IMR-90 (cell line): ENCODE measurements at regions not wholly inside any gene's neighbourhood (a gene's known extent, or its start where the extent isn't known, plus 50 kb on each side); places are given as distances from the start of the nearest gene placed in this dataset.

Experiments
- ATAC-seq: fragments of 200-7000 bp; cut with Tn5 transposase; 2 replicates; pipeline ENCODE4 v1.9.1; 2020; ENCODE audit warnings: low read depth, mild to moderate bottlenecking, moderate library complexity
- BruUV-seq: library from RNA; stranded (reverse); fragments of 400-500 nt; replicated peaks from 2 replicates; lab custom pipeline; 2021; lab: Mats Ljungman, UMichigan
- CTCF ChIA-PET: fragments of 300-600 bp; formaldehyde crosslinking; extraction: SDS; loops from one replicate; lab custom pipeline; 2021; ENCODE audit warnings: antibody characterized with exemption; lab: Yijun Ruan, JAX
- POLR2A ChIA-PET: fragments of 300-600 bp; sonication (Branson Sonifier 250); formaldehyde crosslinking; loops from one replicate; lab custom pipeline; 2022; ENCODE audit warnings: antibody characterized with exemption; ENCODE audit not compliant: unreplicated experiment; lab: Charles Lee
- DNase-seq: peaks from one replicate; pipeline ENCODE4 v3.0.0; 2013
- H2AFZ ChIP-seq: replicated peaks from 2 replicates; pipeline ENCODE3; 2013; ENCODE audit warnings: low read length, mild to moderate bottlenecking; ENCODE audit not compliant: poor library complexity
- H2AK5ac ChIP-seq: 2 replicates; pipeline ENCODE4 v1.6.1; 2013; ENCODE audit warnings: low read depth, low read length, inconsistent platforms
- H2AK9ac ChIP-seq: replicated peaks from 2 replicates; pipeline ENCODE3; 2013; ENCODE audit warnings: mild to moderate bottlenecking, low read depth, low read length, moderate library complexity; ENCODE audit not compliant: poor library complexity
- H2BK120ac ChIP-seq: 2 replicates; pipeline ENCODE4 v1.6.1; 2013; ENCODE audit warnings: low read depth, low read length, inconsistent platforms
- H2BK15ac ChIP-seq: 3 replicates; pipeline ENCODE4 v1.6.1; 2013; ENCODE audit warnings: low read depth, low read length, inconsistent platforms
- H2BK20ac ChIP-seq: 2 replicates; pipeline ENCODE4 v1.6.1; 2013; ENCODE audit warnings: low read depth, mild to moderate bottlenecking, inconsistent platforms, low read length, moderate library complexity
- H2BK5ac ChIP-seq: 2 replicates; pipeline ENCODE4 v1.6.1; 2013; ENCODE audit warnings: mild to moderate bottlenecking, low read depth, low read length, inconsistent platforms; ENCODE audit not compliant: poor library complexity, severe bottlenecking
- H3K14ac ChIP-seq: replicated peaks from 2 replicates; pipeline ENCODE4 v1.6.1; 2013; ENCODE audit warnings: low read depth, low read length, inconsistent platforms
- H3K18ac ChIP-seq: 2 replicates; pipeline ENCODE4 v1.6.1; 2013; ENCODE audit warnings: low read depth, low read length, control low read depth
- H3K23ac ChIP-seq: 2 replicates; pipeline ENCODE4 v1.6.1; 2013; ENCODE audit warnings: low read depth, low read length, inconsistent platforms
- H3K27ac ChIP-seq: 2 replicates; pipeline ENCODE4 v1.5.1; 2013; ENCODE audit warnings: mild to moderate bottlenecking, control low read depth, low read length; ENCODE audit not compliant: insufficient read depth
- H3K27me3 ChIP-seq: 2 replicates; pipeline ENCODE4 v1.6.1; 2013; ENCODE audit warnings: low read length; ENCODE audit not compliant: control insufficient read depth, insufficient read depth
- H3K36me3 ChIP-seq: 2 replicates; pipeline ENCODE4 v1.6.1; 2013; ENCODE audit warnings: low read length, mixed read lengths; ENCODE audit not compliant: control insufficient read depth, insufficient read depth
- H3K4ac ChIP-seq: 2 replicates; pipeline ENCODE4 v1.6.1; 2013; ENCODE audit warnings: low read depth, low read length, inconsistent platforms
- H3K4me1 ChIP-seq: 2 replicates; pipeline ENCODE4 v1.6.1; 2013; ENCODE audit warnings: low read length, mixed read lengths; ENCODE audit not compliant: control insufficient read depth, insufficient read depth
- H3K4me2 ChIP-seq: 2 replicates; pipeline ENCODE4 v1.6.1; 2013; ENCODE audit warnings: low read depth, mild to moderate bottlenecking, control low read depth, low read length, moderate library complexity
- H3K4me3 ChIP-seq: 2 replicates; pipeline ENCODE4 v1.5.1; 2013; ENCODE audit warnings: low read depth, mild to moderate bottlenecking, control low read depth, low read length, moderate library complexity; ENCODE audit not compliant: insufficient read depth
- H3K56ac ChIP-seq: 2 replicates; pipeline ENCODE4 v1.6.1; 2013; ENCODE audit warnings: low read length, inconsistent platforms; ENCODE audit not compliant: insufficient read depth; ENCODE audit errors: extremely low read depth
- H3K79me1 ChIP-seq, 2 experiments: 2 replicates each; pipeline ENCODE4 v1.6.1; 2013; ENCODE audit warnings: low read length in 2 of 2, inconsistent platforms in 1 of 2, low read depth in 1 of 2
- H3K9ac ChIP-seq: 2 replicates; pipeline ENCODE4 v1.6.1; 2013; ENCODE audit warnings: low read depth, low read length, control low read depth
- H3K9me1 ChIP-seq: 2 replicates; pipeline ENCODE4 v1.6.1; 2013; ENCODE audit warnings: low read length, inconsistent platforms; ENCODE audit not compliant: insufficient read depth
- H3K9me3 ChIP-seq: 2 replicates; pipeline ENCODE4 v1.6.1; 2013; ENCODE audit warnings: low read length; ENCODE audit not compliant: control insufficient read depth, insufficient read depth
- H4K20me1 ChIP-seq: 2 replicates; pipeline ENCODE4 v1.6.1; 2013; ENCODE audit warnings: low read length, inconsistent platforms; ENCODE audit not compliant: insufficient read depth
- H4K5ac ChIP-seq: 2 replicates; pipeline ENCODE4 v1.6.1; 2013; ENCODE audit warnings: mild to moderate bottlenecking, low read depth, low read length, control low read depth
- H4K8ac ChIP-seq, 2 experiments: 2 replicates each; pipeline ENCODE4 v1.6.1; 2013; ENCODE audit warnings: low read depth in 2 of 2, low read length in 2 of 2, control low read depth in 1 of 2, inconsistent platforms in 1 of 2
- H4K91ac ChIP-seq: 2 replicates; pipeline ENCODE4 v1.6.1; 2013; ENCODE audit warnings: low read depth, low read length, inconsistent platforms; ENCODE audit not compliant: insufficient read depth
- CEBPB ChIP-seq: IDR thresholded peaks from 2 replicates; pipeline ENCODE4 v1.6.1; 2012; ENCODE audit warnings: low read depth, low read length, improper control_type of control experiment
- CHD1 ChIP-seq: IDR thresholded peaks from 2 replicates; pipeline ENCODE4 v1.6.1; 2012; ENCODE audit warnings: low read depth, low read length, improper control_type of control experiment
- RCOR1 ChIP-seq: IDR thresholded peaks from 2 replicates; pipeline ENCODE4 v1.6.1; 2012; ENCODE audit warnings: mild to moderate bottlenecking, low read length, improper control_type of control experiment; ENCODE audit not compliant: insufficient replicate concordance
- WGBS, 2 experiments: methylation state at CpG; one replicate each; pipeline versions ENCODE4 v1.1.5 to v1.1.7; 2013; ENCODE audit warnings: missing lambda C conversion rate in 2 of 2; ENCODE audit not compliant: insufficient read length in 1 of 2; ENCODE audit errors: extremely low coverage in 2 of 2; 5-methylcytosine and 5-hydroxymethylcytosine counted together
- dilution Hi-C: fragments of 300-500 bp; cut with HindIII; formaldehyde crosslinking; loops from one replicate; pipeline ENCODE4 v1.14.3; 2018; ENCODE audit warnings: low sequenced_read_pairs; ENCODE audit not compliant: unreplicated experiment
- in situ Hi-C: fragments of 300-500 bp; cut with MboI; formaldehyde crosslinking; loops from 3 replicates; pipeline ENCODE4 v1.14.3; 2019; ENCODE audit warnings: low sequenced_read_pairs, inconsistent platforms, mixed read lengths
- intact Hi-C: fragments of 100-400 bp; cut with micrococcal nuclease; formaldehyde crosslinking; loops from 2 replicates; pipeline ENCODE4 v1.10.0; 2022
- TF ChIP-seq, protein P1 (sequence below): fragments of 150-350 bp; IDR thresholded peaks from 2 replicates; pipeline ENCODE4 v1.6.1; 2017; ENCODE audit warnings: mild to moderate bottlenecking, antibody characterized with exemption, low read length, low read depth
- TF ChIP-seq, protein P2 (sequence below): fragments of 150-350 bp; IDR thresholded peaks from 2 replicates; pipeline ENCODE4 v1.6.1; 2016; ENCODE audit warnings: low read depth, mild to moderate bottlenecking, low read length, moderate library complexity, borderline replicate concordance

DNA sequence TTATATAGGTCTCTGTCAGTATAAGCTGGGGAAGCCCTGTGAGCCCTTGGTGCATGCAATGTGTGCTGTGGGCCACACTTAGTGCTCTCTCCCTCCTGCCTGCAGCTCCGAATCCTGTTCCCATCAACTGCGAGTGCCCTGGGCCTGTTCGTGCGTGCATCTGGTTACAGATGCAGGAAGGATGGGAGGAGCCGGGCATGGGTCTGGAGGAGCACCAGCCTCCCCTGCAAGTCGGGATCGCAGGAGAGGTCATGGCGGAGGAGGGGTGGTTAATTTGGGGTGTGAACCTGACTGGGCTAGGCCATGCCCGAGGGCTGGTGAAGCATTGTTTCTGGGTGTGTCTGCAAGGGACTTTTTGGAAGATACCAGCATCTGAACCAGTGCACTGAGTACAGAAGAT, 274.6 kb upstream of the IRX4 start:
- Histone ChIP-seq H3K27me3 (no peaks in the 10 kb centered on the region), H3K4me2 (no peak overlapping the region), H3K4ac (no peak overlapping the region), H3K18ac (no peak overlapping the region), H3K9me1 (no peaks in the 10 kb centered on the region), H3K27ac (no peak overlapping the region), H4K91ac (no peak overlapping the region), H4K8ac (no peak overlapping the region), H3K56ac (no peak overlapping the region), H3K79me1 (no peaks in the 10 kb centered on the region), H2AFZ (no peak overlapping the region), H2AK5ac (no peak overlapping the region), H2BK20ac (no peak overlapping the region), H3K23ac (no peak overlapping the region), H3K9ac (no peak overlapping the region), H2BK120ac (no peak overlapping the region), H4K20me1 (no peaks in the 10 kb centered on the region), H2BK5ac (no peak overlapping the region), H3K9me3 (peaks cover 27% of the 10 kb centered on the region), H3K4me3 (no peak overlapping the region), H4K5ac (no peak overlapping the region), H3K14ac (no peak overlapping the region), H2AK9ac (no peak overlapping the region), H3K4me1 (no peaks in the 10 kb centered on the region), H2BK15ac (no peak overlapping the region), H3K36me3 (no peaks in the 10 kb centered on the region)
- ATAC-seq, result no peak
- ChIA-PET POLR2A (no interaction called here), CTCF (no interaction called here)
- intact Hi-C loops, result no loop called here
- DNase-seq, result no peak
- in situ Hi-C loops, result no loop called here
- dilution Hi-C loops, result no loop called here
- WGBS, 2 experiments, result 40% methylated on average over 1 of the region's 9 CpGs; no CpG with 5 or more reads in 1 of the 2 experiments
- BruUV-seq, result no TSS peak
- no peak for TF ChIP-seq RCOR1
- TF ChIP-seq, protein P1, sequence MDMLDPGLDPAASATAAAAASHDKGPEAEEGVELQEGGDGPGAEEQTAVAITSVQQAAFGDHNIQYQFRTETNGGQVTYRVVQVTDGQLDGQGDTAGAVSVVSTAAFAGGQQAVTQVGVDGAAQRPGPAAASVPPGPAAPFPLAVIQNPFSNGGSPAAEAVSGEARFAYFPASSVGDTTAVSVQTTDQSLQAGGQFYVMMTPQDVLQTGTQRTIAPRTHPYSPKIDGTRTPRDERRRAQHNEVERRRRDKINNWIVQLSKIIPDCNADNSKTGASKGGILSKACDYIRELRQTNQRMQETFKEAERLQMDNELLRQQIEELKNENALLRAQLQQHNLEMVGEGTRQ, result no peak
- TF ChIP-seq CEBPB, result no peak
- TF ChIP-seq, protein P2, sequence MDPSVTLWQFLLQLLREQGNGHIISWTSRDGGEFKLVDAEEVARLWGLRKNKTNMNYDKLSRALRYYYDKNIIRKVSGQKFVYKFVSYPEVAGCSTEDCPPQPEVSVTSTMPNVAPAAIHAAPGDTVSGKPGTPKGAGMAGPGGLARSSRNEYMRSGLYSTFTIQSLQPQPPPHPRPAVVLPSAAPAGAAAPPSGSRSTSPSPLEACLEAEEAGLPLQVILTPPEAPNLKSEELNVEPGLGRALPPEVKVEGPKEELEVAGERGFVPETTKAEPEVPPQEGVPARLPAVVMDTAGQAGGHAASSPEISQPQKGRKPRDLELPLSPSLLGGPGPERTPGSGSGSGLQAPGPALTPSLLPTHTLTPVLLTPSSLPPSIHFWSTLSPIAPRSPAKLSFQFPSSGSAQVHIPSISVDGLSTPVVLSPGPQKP, result no peak
- no peak for TF ChIP-seq CHD1
